ENCODE measurements at regions not wholly inside any gene's neighbourhood (a gene's known extent, or its start where the extent isn't known, plus 50 kb on each side); places are given as distances from the start of the nearest gene placed in this dataset.

DNA sequence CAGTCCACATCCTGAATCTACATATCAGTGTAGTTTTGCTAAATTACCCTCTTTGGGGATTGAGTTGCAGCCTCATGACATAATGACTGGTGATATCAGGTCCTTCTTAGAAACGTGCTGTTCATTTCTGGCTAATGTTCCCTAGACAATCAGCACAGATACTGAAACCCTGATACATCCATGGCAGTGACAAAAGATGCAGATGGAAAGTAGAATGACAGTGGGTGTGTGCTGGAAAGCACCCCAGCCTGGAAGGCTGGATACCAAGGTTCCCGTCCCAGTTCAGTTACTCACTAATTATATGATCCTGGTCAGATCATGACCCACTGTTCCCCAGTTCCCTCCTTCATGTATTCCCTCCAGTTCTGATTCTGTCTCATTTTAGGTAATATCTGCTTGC is 198.2 kb upstream of the FGGY start:
- no peak for DNase-seq

GRCh38 chr1:59100708-59101374 is 196.1 kb upstream of the FGGY start:
- DNase-seq: no peak

DNA sequence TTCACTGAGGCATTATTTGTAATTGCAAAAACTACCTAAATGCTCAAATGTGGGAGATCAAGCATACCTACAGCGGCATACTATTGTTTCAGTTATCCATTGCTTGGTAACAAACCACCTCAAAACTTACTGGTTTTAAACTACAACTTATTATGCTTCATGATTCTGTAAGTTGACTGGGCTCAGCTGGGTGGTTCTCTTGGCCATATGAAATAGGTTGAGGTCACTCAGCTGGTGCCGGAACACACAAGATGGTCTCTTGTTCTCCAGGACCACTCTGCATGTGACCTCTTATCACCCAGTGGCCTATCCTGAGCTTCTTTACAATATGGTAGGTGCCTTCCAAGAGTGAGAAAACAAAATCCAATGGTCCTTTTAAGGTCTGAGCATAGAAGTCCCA is 195.4 kb upstream of the FGGY start:
- no peak for DNase-seq

- no peak for DNase-seq
Observed at GRCh38 chr1:59103457-59103856, 193.4 kb upstream of the FGGY start.

- DNase-seq: no peak
Observed at GRCh38 chr1:59104191-59104760, 192.6 kb upstream of the FGGY start.

- no peak for DNase-seq
Observed at GRCh38 chr1:59105548-59106507, 191.1 kb upstream of the FGGY start.

DNA sequence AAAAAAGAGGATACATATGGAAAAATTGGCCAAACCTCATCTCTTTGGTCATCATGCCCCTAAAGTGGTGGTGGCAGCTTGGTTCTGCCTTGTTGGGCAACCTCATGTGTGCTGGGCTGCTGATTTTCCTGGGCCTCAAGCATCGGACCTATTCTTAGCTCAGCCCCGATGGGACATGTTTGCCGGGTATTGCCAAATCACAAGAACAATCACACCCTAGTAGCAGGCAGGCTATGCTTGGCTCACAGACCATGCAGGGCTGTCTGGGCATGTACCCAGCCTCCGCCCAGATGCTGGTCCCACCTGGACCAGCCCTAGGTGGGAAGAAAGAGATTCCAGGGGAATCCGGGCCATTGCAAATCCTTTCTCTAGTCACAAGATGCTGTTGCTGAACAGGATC is 189.4 kb upstream of the FGGY start:
- DNase-seq: no peak

GRCh38 chr1:59107916-59108315 is 189.0 kb upstream of the FGGY start:
- no peak for DNase-seq

- no peak for DNase-seq
Observed at GRCh38 chr1:59108481-59109317, 188.2 kb upstream of the FGGY start.

DNA sequence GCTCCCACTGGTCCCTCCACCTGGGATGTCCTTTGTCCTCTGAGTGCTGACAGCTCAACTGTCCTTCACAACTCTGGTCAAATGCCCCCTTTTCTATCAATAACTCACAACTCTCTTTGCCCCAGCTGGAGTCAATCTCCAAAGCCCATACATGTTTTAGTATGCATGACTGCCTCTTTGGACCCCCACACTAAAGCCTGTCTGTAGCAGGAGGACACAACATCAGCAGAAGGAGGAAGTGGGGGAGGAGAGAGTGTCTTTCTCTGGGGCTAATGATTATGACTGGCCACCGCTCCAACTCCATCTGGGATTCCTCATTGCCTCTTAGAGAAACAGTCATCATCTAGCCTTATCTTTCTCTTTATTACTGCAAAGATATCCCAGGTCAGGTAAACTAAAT is 186.6 kb upstream of the FGGY start:
- DNase-seq: no peak

GRCh38 chr1:59113876-59114457 is 182.9 kb upstream of the FGGY start:
- DNase-seq: no peak

GRCh38 chr1:59115865-59116264 is 181.0 kb upstream of the FGGY start:
- no peak for DNase-seq

DNA sequence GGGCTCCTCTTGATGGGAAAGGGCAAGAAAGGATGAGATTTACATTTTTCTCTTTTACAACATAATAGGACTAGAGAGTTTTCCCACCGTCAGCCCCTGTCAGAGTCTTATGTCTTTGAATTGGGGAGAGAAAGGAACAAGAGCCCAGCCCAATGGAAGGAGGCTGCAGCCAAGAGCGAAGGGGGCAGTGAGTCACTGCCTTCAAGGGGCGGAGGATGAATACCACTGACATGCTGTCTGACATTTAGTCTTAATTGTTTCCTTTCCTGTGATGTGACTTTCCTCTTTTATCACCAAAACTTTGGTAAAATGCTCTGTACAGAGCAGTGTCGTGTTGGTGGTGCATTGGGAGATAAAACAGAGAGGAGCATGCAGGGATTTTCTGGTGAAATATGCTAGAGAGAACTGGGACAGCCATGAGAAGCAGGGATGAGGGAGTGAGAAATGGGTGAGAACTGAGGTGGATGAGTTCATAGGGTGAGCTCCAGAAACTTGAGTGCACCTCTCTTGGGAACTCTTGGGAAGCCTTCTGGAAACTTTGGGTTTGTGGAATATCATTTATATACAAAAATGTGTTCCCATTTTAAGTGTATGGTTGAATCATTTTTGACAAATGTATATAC is 179.9 kb upstream of the FGGY start:
- DNase-seq: no peak

DNA sequence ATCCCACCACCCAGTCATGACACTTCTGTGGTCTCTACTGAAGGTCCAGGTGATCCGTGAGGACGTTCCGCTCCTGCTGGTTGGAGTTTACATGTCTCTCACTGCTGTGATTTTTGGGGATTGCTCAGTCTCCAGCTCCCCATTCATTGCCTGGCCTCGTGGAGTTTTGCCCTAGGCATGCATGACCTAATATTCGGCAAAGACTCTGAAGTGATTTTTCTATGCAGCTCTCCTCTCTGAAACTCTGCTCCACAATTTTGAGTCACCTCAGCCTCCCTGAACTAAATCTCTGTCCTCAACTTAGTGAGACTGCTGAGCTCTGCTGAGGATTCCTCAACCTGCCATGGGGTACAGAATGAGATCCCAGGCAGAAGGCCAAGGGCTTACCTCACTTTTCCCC is 174.4 kb upstream of the FGGY start:
- no peak for DNase-seq

- DNase-seq: no peak
Observed at GRCh38 chr1:59123081-59123681, 173.7 kb upstream of the FGGY start.

GRCh38 chr1:59124166-59124565 is 172.7 kb upstream of the FGGY start:
- no peak for DNase-seq

- no peak for DNase-seq
Observed at GRCh38 chr1:59125154-59125553, 171.7 kb upstream of the FGGY start.

GRCh38 chr1:59125676-59126320 is 171.1 kb upstream of the FGGY start:
- DNase-seq: no peak

GRCh38 chr1:59126366-59126765 is 170.5 kb upstream of the FGGY start:
- DNase-seq: no peak

- no peak for DNase-seq
Observed at GRCh38 chr1:59128239-59128736, 168.6 kb upstream of the FGGY start.

DNA sequence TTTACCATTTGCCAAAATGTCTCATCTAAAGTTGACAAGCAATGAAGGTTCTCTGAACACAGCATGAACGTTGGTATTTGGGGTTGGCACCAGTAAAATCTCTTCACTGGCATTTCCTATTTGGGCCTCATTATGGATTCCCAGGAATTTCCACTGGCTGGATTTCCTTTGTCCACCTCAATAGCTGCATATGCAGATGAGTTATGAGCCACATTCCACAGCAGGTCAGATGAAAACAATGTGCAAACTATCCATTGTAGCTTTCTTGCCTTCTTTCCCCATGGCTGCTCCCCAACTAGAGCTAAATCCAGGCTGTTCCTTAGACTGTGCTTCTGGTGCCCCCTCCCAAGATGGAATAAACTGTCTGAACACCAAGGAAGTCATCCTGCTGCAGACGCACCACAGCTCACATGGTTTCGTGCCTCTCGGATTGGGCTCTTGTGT is 168.1 kb upstream of the FGGY start:
- no peak for DNase-seq
